ENCODE measurements at regions not wholly inside any gene's neighbourhood (a gene's known extent, or its start where the extent isn't known, plus 50 kb on each side); places are given as distances from the start of the nearest gene placed in this dataset.

DNA sequence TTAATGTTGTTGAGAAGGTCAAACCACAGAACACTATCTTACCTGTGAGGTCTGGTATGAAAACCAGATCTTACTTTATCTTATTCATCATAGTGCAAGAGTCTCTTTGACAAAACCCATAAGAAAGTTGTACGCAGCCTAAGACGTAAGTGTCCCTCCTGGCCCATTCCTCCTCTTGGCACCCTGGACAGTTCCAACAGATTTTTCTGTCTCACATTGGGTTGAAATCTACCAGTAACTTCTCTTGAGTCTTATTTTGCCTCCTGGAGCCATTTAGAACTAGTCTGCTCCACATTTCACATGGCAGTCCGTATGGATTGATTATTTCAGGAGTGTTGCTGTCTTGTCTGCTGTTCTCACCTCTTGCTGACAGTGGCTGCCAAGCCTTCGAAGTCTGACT is 498.4 kb downstream of the PDCD6IP start:
- Histone ChIP-seq H3K36me3 (no peaks in the 10 kb centered on the region), H3K4me1 (no peaks in the 10 kb centered on the region), H3K27ac (no peak overlapping the region), H3K27me3 (no peaks in the 10 kb centered on the region), H3K9me3 (no peaks in the 10 kb centered on the region), H3K4me3 (no peak overlapping the region)
- intact Hi-C loops (cut with DNase I; ENCODE audit: low total_unique reads) = no loop called here
- no peak for DNase-seq
- TF ChIP-seq, protein P1, sequence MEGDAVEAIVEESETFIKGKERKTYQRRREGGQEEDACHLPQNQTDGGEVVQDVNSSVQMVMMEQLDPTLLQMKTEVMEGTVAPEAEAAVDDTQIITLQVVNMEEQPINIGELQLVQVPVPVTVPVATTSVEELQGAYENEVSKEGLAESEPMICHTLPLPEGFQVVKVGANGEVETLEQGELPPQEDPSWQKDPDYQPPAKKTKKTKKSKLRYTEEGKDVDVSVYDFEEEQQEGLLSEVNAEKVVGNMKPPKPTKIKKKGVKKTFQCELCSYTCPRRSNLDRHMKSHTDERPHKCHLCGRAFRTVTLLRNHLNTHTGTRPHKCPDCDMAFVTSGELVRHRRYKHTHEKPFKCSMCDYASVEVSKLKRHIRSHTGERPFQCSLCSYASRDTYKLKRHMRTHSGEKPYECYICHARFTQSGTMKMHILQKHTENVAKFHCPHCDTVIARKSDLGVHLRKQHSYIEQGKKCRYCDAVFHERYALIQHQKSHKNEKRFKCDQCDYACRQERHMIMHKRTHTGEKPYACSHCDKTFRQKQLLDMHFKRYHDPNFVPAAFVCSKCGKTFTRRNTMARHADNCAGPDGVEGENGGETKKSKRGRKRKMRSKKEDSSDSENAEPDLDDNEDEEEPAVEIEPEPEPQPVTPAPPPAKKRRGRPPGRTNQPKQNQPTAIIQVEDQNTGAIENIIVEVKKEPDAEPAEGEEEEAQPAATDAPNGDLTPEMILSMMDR (IDR thresholded peaks at IDR 0.05) = no peak

DNA sequence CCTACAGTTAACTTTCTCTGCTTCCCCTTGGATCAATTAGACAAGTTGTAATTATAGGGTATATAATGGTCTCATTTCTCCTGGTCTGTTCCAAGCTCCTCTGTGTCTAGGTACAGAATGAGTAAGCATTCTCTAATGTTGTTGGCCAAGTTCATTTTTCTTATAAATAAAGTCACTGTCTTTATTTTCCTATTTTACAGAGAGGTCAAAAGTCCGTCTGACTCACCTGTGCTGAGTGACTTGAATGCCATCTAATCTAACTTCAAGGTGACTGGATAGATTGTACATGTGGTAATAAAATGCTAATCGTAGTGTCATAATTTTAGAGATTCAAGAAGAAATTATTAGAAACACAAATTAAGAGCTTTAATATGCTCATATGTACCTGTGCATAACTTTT is 500.2 kb downstream of the PDCD6IP start:
- H3K4me1 ChIP-seq = no peaks in the 10 kb centered on the region
- no peaks in the 10 kb centered on the region for H3K9me3 ChIP-seq
- TF ChIP-seq, protein P1 (IDR thresholded peaks at IDR 0.05) = no peak
- intact Hi-C loops (cut with DNase I; ENCODE audit: low total_unique reads) = no loop called here
- no peaks in the 10 kb centered on the region for H3K27me3 ChIP-seq
- no peak overlapping the region for H3K27ac ChIP-seq
- no peaks in the 10 kb centered on the region for H3K36me3 ChIP-seq
- no peak overlapping the region for H3K4me3 ChIP-seq
- DNase-seq = no peak

DNA sequence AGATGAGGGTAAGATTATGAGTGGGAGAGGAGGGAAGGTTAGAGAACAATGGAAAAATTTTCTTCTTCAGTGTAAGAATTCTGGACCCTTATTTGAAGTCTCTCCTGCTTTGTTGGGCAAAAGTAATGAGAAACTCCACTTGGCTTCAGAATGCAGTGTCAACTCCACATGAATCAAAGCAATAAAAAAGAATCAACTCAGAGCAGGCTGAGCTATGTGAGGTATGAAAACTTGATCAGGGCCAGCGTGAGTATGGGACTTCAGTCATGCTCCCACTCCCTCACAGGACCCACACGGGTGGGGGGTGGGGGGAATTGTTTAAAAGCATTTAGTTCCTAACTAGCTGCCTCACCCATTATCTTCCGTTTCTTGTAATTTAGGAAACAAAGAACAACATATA is 502.2 kb downstream of the PDCD6IP start:
- no peak overlapping the region for H3K27ac ChIP-seq
- H3K9me3 ChIP-seq = no peaks in the 10 kb centered on the region
- H3K36me3 ChIP-seq = no peaks in the 10 kb centered on the region
- H3K27me3 ChIP-seq = no peaks in the 10 kb centered on the region
- H3K4me3 ChIP-seq = no peak overlapping the region
- no peaks in the 10 kb centered on the region for H3K4me1 ChIP-seq
- intact Hi-C loops (cut with DNase I; ENCODE audit: low total_unique reads) = no loop called here
- TF ChIP-seq, protein P1 (IDR thresholded peaks at IDR 0.05) = no peak
- DNase-seq = no peak

DNA sequence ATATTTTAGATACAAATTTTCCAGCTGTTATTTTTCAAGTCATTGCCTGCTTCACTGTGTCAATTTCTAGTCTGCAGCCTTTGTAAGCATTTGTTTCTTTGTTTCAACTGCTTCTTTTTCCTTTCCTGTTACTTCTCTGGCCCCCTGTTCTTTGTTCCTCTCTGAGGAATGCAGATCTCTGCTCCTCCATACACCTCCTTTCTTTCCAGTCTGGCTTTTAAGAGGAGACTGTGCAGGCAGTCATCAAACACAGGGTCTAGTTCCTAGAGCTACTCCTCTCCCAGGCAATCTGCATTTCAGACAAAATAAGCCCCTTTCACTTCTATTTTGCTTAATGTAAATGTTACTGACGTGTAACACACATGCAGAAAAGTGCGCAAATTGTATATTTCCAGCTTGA is 502.9 kb downstream of the PDCD6IP start:
- no peaks in the 10 kb centered on the region for H3K9me3 ChIP-seq
- intact Hi-C loops (cut with DNase I; ENCODE audit: low total_unique reads) = no loop called here
- no peak overlapping the region for H3K4me3 ChIP-seq

DNA sequence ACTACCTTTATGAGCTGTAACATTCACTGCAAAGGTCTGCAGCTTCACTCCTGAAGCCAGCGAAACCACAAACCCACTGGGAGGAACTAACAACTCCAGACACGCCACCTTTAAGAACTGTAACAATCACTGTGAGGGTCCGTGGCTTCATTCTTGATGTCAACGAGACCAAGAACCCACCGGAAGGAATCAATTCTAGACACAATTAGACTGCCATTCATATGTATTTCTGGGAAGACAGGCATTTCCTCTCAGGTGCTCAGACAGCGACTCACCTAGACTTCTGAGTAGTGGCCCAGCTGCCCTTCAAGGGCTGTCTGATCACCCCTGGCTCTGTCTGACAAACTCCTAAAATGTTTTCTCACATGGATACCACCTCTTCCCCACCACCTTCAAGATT is 506.8 kb downstream of the PDCD6IP start:
- H3K36me3 ChIP-seq = no peaks in the 10 kb centered on the region
- no peak overlapping the region for H3K4me3 ChIP-seq
- no peak for DNase-seq
- H3K27ac ChIP-seq = no peak overlapping the region
- no peaks in the 10 kb centered on the region for H3K9me3 ChIP-seq
- TF ChIP-seq, protein P1 (IDR thresholded peaks at IDR 0.05) = no peak
- no peaks in the 10 kb centered on the region for H3K4me1 ChIP-seq
- intact Hi-C loops (cut with DNase I; ENCODE audit: low total_unique reads) = no loop called here
- no peaks in the 10 kb centered on the region for H3K27me3 ChIP-seq

More for the DNA sequence above, 502.9 kb downstream of the PDCD6IP start:
- Histone ChIP-seq H3K27me3 (no peaks in the 10 kb centered on the region), H3K27ac (no peak overlapping the region), H3K4me1 (no peaks in the 10 kb centered on the region), H3K36me3 (no peaks in the 10 kb centered on the region)
- TF ChIP-seq, protein P1 (IDR thresholded peaks at IDR 0.05) = no peak
- DNase-seq = no peak

DNA sequence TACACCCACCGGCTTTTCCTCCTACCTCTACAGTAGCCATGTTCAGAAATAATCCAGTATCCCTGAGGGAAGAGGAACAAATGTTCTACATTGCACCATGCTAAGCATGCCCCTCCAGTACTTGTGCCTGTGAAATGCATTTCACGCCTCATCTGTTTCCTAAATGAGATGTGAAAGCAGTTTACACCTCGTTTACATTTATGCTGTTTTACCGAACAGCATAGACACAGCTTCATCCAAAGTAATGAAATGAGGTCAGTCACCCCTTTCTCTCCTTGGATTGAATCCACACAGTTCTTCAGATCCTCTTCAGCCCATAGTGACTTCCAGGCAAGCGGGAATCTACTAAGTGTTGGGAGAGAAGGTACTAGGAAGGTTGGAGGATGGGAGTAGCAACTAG is 514.3 kb downstream of the PDCD6IP start:
- intact Hi-C loops (cut with DNase I; ENCODE audit: low total_unique reads) = no loop called here
- H3K4me3 ChIP-seq = no peak overlapping the region
- H3K4me1 ChIP-seq = no peaks in the 10 kb centered on the region
- no peak overlapping the region for H3K27ac ChIP-seq
- H3K36me3 ChIP-seq = no peaks in the 10 kb centered on the region
- no peaks in the 10 kb centered on the region for H3K9me3 ChIP-seq
- no peak for DNase-seq
- TF ChIP-seq, protein P1 (IDR thresholded peaks at IDR 0.05) = no peak
- H3K27me3 ChIP-seq = no peaks in the 10 kb centered on the region
